HCT116 (cell line): ENCODE measurements at regions not wholly inside any gene's neighbourhood (a gene's known extent, or its start where the extent isn't known, plus 50 kb on each side); places are given as distances from the start of the nearest gene placed in this dataset.

ENCODE experiments used
- ATF3 ChIP-seq: IDR thresholded peaks from 2 replicates; pipeline ENCODE4 v1.6.1; 2012
- CTCF ChIP-seq, 3 experiments: fragments of 200-600 bp in 1 of 3; sonication (generic) in 1 of 3; IDR thresholded peaks in 2 of 3; conservative IDR thresholded peaks in 1 of 3; 2 replicates each; pipeline ENCODE4 v1.5.1; 2012 to 2017; ENCODE audit warnings: low read depth in 2 of 3, low read length in 2 of 3, antibody characterized with exemption in 1 of 3, borderline replicate concordance in 1 of 3, control low read depth in 1 of 3, mild to moderate bottlenecking in 1 of 3, mixed read lengths in 1 of 3, mixed run types in 1 of 3, moderate library complexity in 1 of 3; ENCODE audit not compliant: insufficient read depth in 1 of 3
- EZH2 ChIP-seq: fragments of 200-600 bp; sonication (generic); IDR thresholded peaks from 2 replicates; pipeline ENCODE4 v1.6.1; 2017; ENCODE audit warnings: antibody characterized with exemption, mixed run types
- EZH2phosphoT487 ChIP-seq: fragments of 200-600 bp; IDR thresholded peaks from 2 replicates; pipeline ENCODE4 v1.6.1; 2018; ENCODE audit warnings: antibody characterized with exemption, borderline replicate concordance
- FOSL1 ChIP-seq: IDR thresholded peaks from 2 replicates; pipeline ENCODE4 v1.6.1; 2012; ENCODE audit warnings: low read depth
- JUND ChIP-seq: IDR thresholded peaks from 2 replicates; pipeline ENCODE4 v1.6.1; 2012
- POLR2A ChIP-seq: IDR thresholded peaks from 2 replicates; pipeline ENCODE4 v1.7.0; 2011; ENCODE audit warnings: borderline replicate concordance; ENCODE audit not compliant: insufficient read depth, insufficient read length; ENCODE audit errors: extremely low read depth
- POLR2AphosphoS5 ChIP-seq: IDR thresholded peaks from 2 replicates; pipeline ENCODE4 v1.6.1; 2011; ENCODE audit warnings: mild to moderate bottlenecking, low read depth, low read length, moderate library complexity
- RAD21 ChIP-seq: IDR thresholded peaks from 2 replicates; pipeline ENCODE4 v1.6.1; 2012; ENCODE audit warnings: low read depth, mild to moderate bottlenecking
- REST ChIP-seq: IDR thresholded peaks from 2 replicates; pipeline ENCODE4 v1.6.1; 2012; ENCODE audit warnings: low read depth
- SIN3A ChIP-seq: IDR thresholded peaks from 2 replicates; pipeline ENCODE4 v1.6.1; 2012; ENCODE audit warnings: low read depth
- YY1 ChIP-seq: IDR thresholded peaks from 2 replicates; pipeline ENCODE4 v1.6.1; 2011; ENCODE audit warnings: low read length, low read depth, moderate library complexity, mild to moderate bottlenecking; ENCODE audit not compliant: insufficient replicate concordance; ENCODE audit errors: extremely low read depth

- TF ChIP-seq EZH2 (no peak), POLR2A (no peak), POLR2AphosphoS5 (no peak), CTCF (IDR thresholded peaks at IDR 0.05 in 2 of 3, conservative IDR thresholded peaks at IDR 0.05 in 1 of 3; ENCODE audit: borderline replicate concordance in 1 of 3, insufficient read depth in 1 of 3, low read depth in 2 of 3, low read length in 2 of 3) (no peak), ATF3 (no peak), SIN3A (no peak), FOSL1 (no peak), REST (no peak), RAD21 (no peak), EZH2phosphoT487 (no peak), JUND (no peak), YY1 (no peak)
Observed at GRCh38 chr6:106003268-106003987, 82.7 kb upstream of the PRDM1 start.
